Keratinocyte (primary cell): ENCODE measurements at regions not wholly inside any gene's neighbourhood (a gene's known extent, or its start where the extent isn't known, plus 50 kb on each side); places are given as distances from the start of the nearest gene placed in this dataset.

Experiments
- DNase-seq: peaks from one replicate; pipeline ENCODE4 v3.0.0-alpha.2; 2011; ENCODE audit warnings: low read depth, missing footprints, low spot score
- FAIRE-seq: peaks from 2 replicates; lab custom pipeline; 2011; peaks lifted over from hg19 to GRCh38; lab: Jason Lieb, UNC
- H2AFZ ChIP-seq: 2 replicates; pipeline ENCODE4 v1.6.0; 2012; ENCODE audit warnings: low read length, control low read depth, inconsistent platforms; ENCODE audit not compliant: control insufficient read depth
- H3K27ac ChIP-seq: 2 replicates; pipeline ENCODE4 v1.5.1; 2011; ENCODE audit warnings: low read length; ENCODE audit not compliant: control insufficient read depth, insufficient read depth
- H3K27me3 ChIP-seq: 3 replicates; pipeline ENCODE4 v1.6.0; 2011; ENCODE audit warnings: low read length; ENCODE audit not compliant: control insufficient read depth, insufficient read depth; ENCODE audit errors: extremely low read depth
- H3K36me3 ChIP-seq, 2 experiments: 2 replicates in 1 of 2; 3 replicates in 1 of 2; pipeline ENCODE4 v1.5.1; 2011; ENCODE audit warnings: low read length in 2 of 2, mild to moderate bottlenecking in 1 of 2; ENCODE audit not compliant: control insufficient read depth in 2 of 2, insufficient read depth in 2 of 2; ENCODE audit errors: extremely low read depth in 1 of 2
- H3K4me1 ChIP-seq: 3 replicates; pipeline ENCODE4 v1.5.1; 2011; ENCODE audit warnings: low read length; ENCODE audit not compliant: control insufficient read depth, insufficient read depth; ENCODE audit errors: extremely low read depth
- H3K4me2 ChIP-seq: 3 replicates; pipeline ENCODE4 v1.6.0; 2011; ENCODE audit warnings: low read depth, low read length; ENCODE audit not compliant: control insufficient read depth, insufficient read depth; ENCODE audit errors: extremely low read depth
- H3K4me3 ChIP-seq, 3 experiments: fragments of 200-600 bp in 1 of 3; sonication (generic) in 1 of 3; 2 replicates in 2 of 3; 3 replicates in 1 of 3; pipeline ENCODE4 v1.5.1; 2011 to 2016; ENCODE audit warnings: low read length in 3 of 3, mild to moderate bottlenecking in 3 of 3, control low read depth in 2 of 3, inconsistent platforms in 1 of 3, low read depth in 1 of 3, mixed read lengths in 1 of 3, mixed run types in 1 of 3, moderate library complexity in 1 of 3; ENCODE audit not compliant: control insufficient read depth in 2 of 3, insufficient read depth in 2 of 3; ENCODE audit errors: extremely low read depth in 1 of 3
- H3K79me2 ChIP-seq: 2 replicates; pipeline ENCODE4 v1.6.0; 2012; ENCODE audit warnings: low read length; ENCODE audit not compliant: control insufficient read depth, insufficient read depth
- H3K9ac ChIP-seq: 3 replicates; pipeline ENCODE4 v1.6.0; 2011; ENCODE audit warnings: low read length; ENCODE audit not compliant: control insufficient read depth, insufficient read depth; ENCODE audit errors: extremely low read depth
- H3K9me1 ChIP-seq: 3 replicates; pipeline ENCODE4 v1.6.0; 2011; ENCODE audit warnings: low read length; ENCODE audit not compliant: control insufficient read depth, insufficient read depth; ENCODE audit errors: extremely low read depth
- H3K9me3 ChIP-seq: 2 replicates; pipeline ENCODE4 v1.5.1; 2012; ENCODE audit warnings: low read depth, low read length; ENCODE audit not compliant: control insufficient read depth
- H4K20me1 ChIP-seq: 3 replicates; pipeline ENCODE4 v1.6.0; 2011; ENCODE audit warnings: low read length; ENCODE audit not compliant: control insufficient read depth, insufficient read depth; ENCODE audit errors: extremely low read depth
- CTCF ChIP-seq, 3 experiments: IDR thresholded peaks in 1 of 3; conservative IDR thresholded peaks in 1 of 3; optimal IDR thresholded peaks in 1 of 3; 2 replicates in 2 of 3; 3 replicates in 1 of 3; pipeline versions ENCODE3 to v1.5.1; 2011; ENCODE audit warnings: low read length in 3 of 3, mild to moderate bottlenecking in 3 of 3, moderate library complexity in 2 of 3, control low read depth in 1 of 3, inconsistent platforms in 1 of 3; ENCODE audit not compliant: insufficient read depth in 2 of 3; ENCODE audit errors: extremely low read depth in 1 of 3
- EZH2 ChIP-seq: IDR thresholded peaks from one replicate; pipeline ENCODE4 v1.6.1; 2012; ENCODE audit warnings: inconsistent platforms, mild to moderate bottlenecking, low read length, moderate library complexity
- dilution Hi-C: fragments of 300-500 bp; cut with MboI; formaldehyde crosslinking; loops from one replicate; pipeline ENCODE4 v1.7.0; 2020; ENCODE audit warnings: low sequenced_read_pairs; ENCODE audit not compliant: extremely low pct_ligation_motif_present

- no peak for DNase-seq
- FAIRE-seq: no peak
These were observed 829.9 kb downstream of the FAT4 start for GRCh38 chr4:126144543-126145237.

GRCh38 chr4:126168484-126168883 is 853.7 kb downstream of the FAT4 start:
- FAIRE-seq (no peak), DNase-seq (no peak)
- no peak overlapping the region for H3K9ac ChIP-seq
- no peak for TF ChIP-seq CTCF (optimal IDR thresholded peaks at IDR 0.05 in 1 of 3, IDR thresholded peaks at IDR 0.05 in 1 of 3, conservative IDR thresholded peaks at IDR 0.05 in 1 of 3; ENCODE audit: extremely low read depth in 1 of 3, insufficient read depth in 2 of 3, low read length in 3 of 3)
- no peak for TF ChIP-seq EZH2
- H3K9me3 ChIP-seq: no peaks in the 10 kb centered on the region
- no peak overlapping the region for H3K4me3 ChIP-seq
- no peaks in the 10 kb centered on the region for H3K79me2 ChIP-seq
- dilution Hi-C loops: no loop called here
- no peak overlapping the region for H2AFZ ChIP-seq
- no peaks in the 10 kb centered on the region for H4K20me1 ChIP-seq
- H3K4me1 ChIP-seq: no peaks in the 10 kb centered on the region
- no peaks in the 10 kb centered on the region for H3K36me3 ChIP-seq
- H3K27me3 ChIP-seq: no peaks in the 10 kb centered on the region
- H3K4me2 ChIP-seq: no peak overlapping the region
- H3K27ac ChIP-seq: no peak overlapping the region
- H3K9me1 ChIP-seq: no peaks in the 10 kb centered on the region

More at GRCh38 chr4:126144543-126145237, 829.9 kb downstream of the FAT4 start:
- H3K27me3 ChIP-seq: no peaks in the 10 kb centered on the region
- dilution Hi-C loops: no loop called here
- no peaks in the 10 kb centered on the region for H3K9me3 ChIP-seq
- TF ChIP-seq CTCF (optimal IDR thresholded peaks at IDR 0.05 in 1 of 3, IDR thresholded peaks at IDR 0.05 in 1 of 3, conservative IDR thresholded peaks at IDR 0.05 in 1 of 3; ENCODE audit: extremely low read depth in 1 of 3, insufficient read depth in 2 of 3, low read length in 3 of 3): no peak
- TF ChIP-seq EZH2: no peak
- no peaks in the 10 kb centered on the region for H4K20me1 ChIP-seq
- H3K9me1 ChIP-seq: no peaks in the 10 kb centered on the region
- H3K4me2 ChIP-seq: no peak overlapping the region
- no peak overlapping the region for H3K27ac ChIP-seq
- H2AFZ ChIP-seq: no peak overlapping the region
- H3K4me3 ChIP-seq: no peak overlapping the region
- H3K4me1 ChIP-seq: no peaks in the 10 kb centered on the region
- H3K36me3 ChIP-seq: no peaks in the 10 kb centered on the region
- H3K9ac ChIP-seq: no peak overlapping the region
- H3K79me2 ChIP-seq: no peaks in the 10 kb centered on the region
